ENCODE measurements at regions not wholly inside any gene's neighbourhood (a gene's known extent, or its start where the extent isn't known, plus 50 kb on each side); places are given as distances from the start of the nearest gene placed in this dataset.

- TF ChIP-seq CTCF (IDR thresholded peaks at IDR 0.05) (no peak), NR2C2 (CRISPR knock-in tag; IDR thresholded peaks at IDR 0.05) (no peak), SMAD3 (CRISPR knock-in tag; IDR thresholded peaks at IDR 0.05; ENCODE audit: borderline replicate concordance) (no peak), E2F1 (CRISPR knock-in tag; IDR thresholded peaks at IDR 0.05) (no peak), FOXK1 (CRISPR knock-in tag; IDR thresholded peaks at IDR 0.05) (no peak), CREB1 (CRISPR knock-in tag; IDR thresholded peaks at IDR 0.05) (no peak), ERG (CRISPR knock-in tag; IDR thresholded peaks at IDR 0.05) (no peak)
Measured at GRCh38 chr5:155189981-155190380, 176.4 kb downstream of the KIF4B start.
